Caco-2 (cell line): ENCODE measurements at regions not wholly inside any gene's neighbourhood (a gene's known extent, or its start where the extent isn't known, plus 50 kb on each side); places are given as distances from the start of the nearest gene placed in this dataset.

ENCODE experiments used
- BruUV-seq: library from RNA; stranded (reverse); fragments of 400-500 nt; replicated peaks from 2 replicates; lab custom pipeline; 2021; lab: Mats Ljungman, UMichigan
- CTCF ChIA-PET: fragments of 300-600 bp; sonication (Branson Sonifier 250); formaldehyde crosslinking; loops from one replicate; lab custom pipeline; 2022; ENCODE audit warnings: antibody characterized with exemption; lab: Charles Lee
- POLR2A ChIA-PET: fragments of 300-600 bp; sonication (Branson Sonifier 250); formaldehyde crosslinking; loops from one replicate; lab custom pipeline; 2022; ENCODE audit warnings: antibody characterized with exemption; lab: Charles Lee
- DNase-seq, 2 experiments: peaks; one replicate each; pipeline versions ENCODE4 v3.0.0 to v3.0.0-alpha.2; 2020 to 2022
- H3K27me3 ChIP-seq: replicated peaks from 2 replicates; pipeline ENCODE4 v1.6.0; 2011; ENCODE audit warnings: low read length; ENCODE audit not compliant: control insufficient read depth, insufficient read depth
- H3K36me3 ChIP-seq: 2 replicates; pipeline ENCODE4 v1.5.1; 2011; ENCODE audit warnings: low read length; ENCODE audit not compliant: control insufficient read depth, insufficient read depth
- H3K4me1 ChIP-seq: fragments of 250-450 bp; sonication (Bioruptor Pico); 2 replicates; pipeline ENCODE4 v1.5.1; 2020; ENCODE audit warnings: mild to moderate bottlenecking
- H3K4me3 ChIP-seq: 2 replicates; pipeline ENCODE4 v1.5.1; 2011; ENCODE audit warnings: low read depth, mild to moderate bottlenecking, control low read depth, low read length
- H3K9me3 ChIP-seq: fragments of 250-450 bp; sonication (Bioruptor Pico); 2 replicates; pipeline ENCODE4 v1.5.1; 2020; ENCODE audit warnings: mild to moderate bottlenecking, moderate library complexity
- H3K27ac Mint-ChIP-seq: one replicate; pipeline ENCODE4 v1.8.0; 2022; ENCODE audit warnings: mixed read lengths; ENCODE audit not compliant: unreplicated experiment
- H3K27me3 Mint-ChIP-seq: one replicate; pipeline ENCODE4 v1.8.0; 2022; ENCODE audit warnings: mixed read lengths; ENCODE audit not compliant: insufficient read depth, unreplicated experiment
- H3K36me3 Mint-ChIP-seq: one replicate; pipeline ENCODE4 v1.8.0; 2022; ENCODE audit warnings: mild to moderate bottlenecking, mixed read lengths; ENCODE audit not compliant: insufficient read depth, unreplicated experiment
- H3K4me1 Mint-ChIP-seq: one replicate; pipeline ENCODE4 v1.8.0; 2022; ENCODE audit warnings: low read depth, mixed read lengths; ENCODE audit not compliant: unreplicated experiment
- H3K4me3 Mint-ChIP-seq: one replicate; pipeline ENCODE4 v1.8.0; 2022; ENCODE audit warnings: mild to moderate bottlenecking, moderate library complexity, mixed read lengths; ENCODE audit not compliant: unreplicated experiment
- H3K9me3 Mint-ChIP-seq: one replicate; pipeline ENCODE4 v1.8.0; 2022; ENCODE audit warnings: mixed read lengths; ENCODE audit not compliant: unreplicated experiment
- intact Hi-C: fragments of 100-400 bp; cut with micrococcal nuclease; formaldehyde crosslinking; loops from one replicate; pipeline ENCODE4 v1.10.0; 2022; ENCODE audit not compliant: unreplicated experiment
- TF ChIP-seq, protein P1 (sequence below), 2 experiments: fragments of 200-600 bp in 1 of 2; IDR thresholded peaks; 1 replicate in 1 of 2; 2 replicates in 1 of 2; pipeline versions ENCODE4 v1.5.1 to v1.8.0; 2011 to 2022; ENCODE audit warnings: antibody characterized with exemption in 1 of 2, control low read depth in 1 of 2, inconsistent platforms in 1 of 2, low read depth in 1 of 2, low read length in 1 of 2, mild to moderate bottlenecking in 1 of 2, moderate library complexity in 1 of 2; ENCODE audit not compliant: insufficient read depth in 1 of 2, severe bottlenecking in 1 of 2, unreplicated experiment in 1 of 2

DNA sequence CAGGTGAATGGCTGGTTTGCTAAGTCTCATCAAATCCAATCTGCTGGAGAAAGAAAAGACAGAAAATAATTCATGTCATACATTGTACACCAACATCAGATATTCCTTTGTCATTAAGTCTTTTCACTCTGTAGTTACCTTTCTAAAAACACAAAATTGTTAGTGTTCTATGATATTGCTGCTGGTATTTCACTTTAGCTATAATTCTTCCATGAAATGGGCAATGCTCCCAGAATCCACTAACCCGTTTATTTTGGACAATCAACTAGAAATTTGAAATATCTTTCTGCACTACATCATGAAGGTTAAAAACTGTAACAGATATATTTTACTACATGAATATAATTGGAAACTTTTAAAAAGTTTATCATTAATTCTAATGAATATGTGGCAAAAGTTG is 181.3 kb downstream of the C7orf25 start:
- no peaks in the 10 kb centered on the region for H3K4me1 ChIP-seq
- no peaks in the 10 kb centered on the region for H3K36me3 Mint-ChIP-seq
- no peaks in the 10 kb centered on the region for H3K9me3 ChIP-seq
- no peak overlapping the region for H3K4me3 ChIP-seq
- TF ChIP-seq, protein P1, sequence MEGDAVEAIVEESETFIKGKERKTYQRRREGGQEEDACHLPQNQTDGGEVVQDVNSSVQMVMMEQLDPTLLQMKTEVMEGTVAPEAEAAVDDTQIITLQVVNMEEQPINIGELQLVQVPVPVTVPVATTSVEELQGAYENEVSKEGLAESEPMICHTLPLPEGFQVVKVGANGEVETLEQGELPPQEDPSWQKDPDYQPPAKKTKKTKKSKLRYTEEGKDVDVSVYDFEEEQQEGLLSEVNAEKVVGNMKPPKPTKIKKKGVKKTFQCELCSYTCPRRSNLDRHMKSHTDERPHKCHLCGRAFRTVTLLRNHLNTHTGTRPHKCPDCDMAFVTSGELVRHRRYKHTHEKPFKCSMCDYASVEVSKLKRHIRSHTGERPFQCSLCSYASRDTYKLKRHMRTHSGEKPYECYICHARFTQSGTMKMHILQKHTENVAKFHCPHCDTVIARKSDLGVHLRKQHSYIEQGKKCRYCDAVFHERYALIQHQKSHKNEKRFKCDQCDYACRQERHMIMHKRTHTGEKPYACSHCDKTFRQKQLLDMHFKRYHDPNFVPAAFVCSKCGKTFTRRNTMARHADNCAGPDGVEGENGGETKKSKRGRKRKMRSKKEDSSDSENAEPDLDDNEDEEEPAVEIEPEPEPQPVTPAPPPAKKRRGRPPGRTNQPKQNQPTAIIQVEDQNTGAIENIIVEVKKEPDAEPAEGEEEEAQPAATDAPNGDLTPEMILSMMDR (IDR thresholded peaks at IDR 0.05; ENCODE audit: insufficient read depth in 1 of 2, low read depth in 1 of 2, low read length in 1 of 2, severe bottlenecking in 1 of 2, unreplicated experiment in 1 of 2) = no peak
- intact Hi-C loops = no loop called here
- H3K9me3 Mint-ChIP-seq = peaks cover under 1% of the 10 kb centered on the region
- POLR2A ChIA-PET = no interaction called here
- CTCF ChIA-PET = interaction anchor here (0.5 kb wide), 1 partner anchor 106 kb away, joined by 3 read pairs; no protein-coding TSS in a partner anchor
- no peak overlapping the region for H3K4me3 Mint-ChIP-seq
- H3K27me3 Mint-ChIP-seq = peaks cover 3% of the 10 kb centered on the region
- no TSS peak for BruUV-seq
- H3K36me3 ChIP-seq = no peaks in the 10 kb centered on the region
- H3K4me1 Mint-ChIP-seq = no peaks in the 10 kb centered on the region
- no peaks in the 10 kb centered on the region for H3K27me3 ChIP-seq
- H3K27ac Mint-ChIP-seq = no peak overlapping the region
- DNase-seq = no peak

DNA sequence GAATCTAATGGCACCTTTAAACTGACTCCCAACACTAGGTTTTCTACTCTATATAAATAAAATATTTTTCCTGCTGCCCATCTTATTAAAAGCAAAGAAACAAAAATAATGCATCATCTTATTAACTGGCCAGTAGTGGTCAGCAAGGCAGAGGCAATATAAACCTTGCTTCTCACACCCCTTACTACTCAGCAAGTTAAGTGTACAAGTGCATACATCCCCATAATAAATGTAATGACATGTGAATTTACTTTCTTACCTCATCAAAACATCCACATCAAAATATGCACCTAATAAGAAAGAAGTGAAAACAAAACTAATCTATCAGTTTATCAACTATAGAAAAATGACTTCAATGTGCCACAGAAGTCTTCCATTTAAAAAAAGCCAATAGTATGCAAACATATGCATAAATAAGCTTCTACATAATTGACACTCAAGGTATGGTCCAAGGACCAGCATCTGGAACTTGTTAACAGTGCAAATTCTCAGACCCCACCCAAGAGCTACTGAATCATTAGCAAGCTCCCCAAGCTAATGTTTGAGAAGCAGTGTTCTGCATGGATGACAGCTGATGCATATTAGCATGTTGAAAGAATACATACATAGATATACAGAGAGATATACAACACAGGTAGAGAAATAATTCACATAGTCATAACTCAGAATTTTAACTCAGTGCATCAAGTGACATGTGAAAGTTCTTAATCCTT is 182.7 kb downstream of the C7orf25 start:
- Histone ChIP-seq H3K27me3 (no peaks in the 10 kb centered on the region), H3K9me3 (no peaks in the 10 kb centered on the region), H3K4me1 (no peaks in the 10 kb centered on the region), H3K4me3 (no peak overlapping the region), H3K36me3 (no peaks in the 10 kb centered on the region)
- intact Hi-C loops = no loop called here
- TF ChIP-seq, protein P1 (IDR thresholded peaks at IDR 0.05; ENCODE audit: insufficient read depth in 1 of 2, low read depth in 1 of 2, low read length in 1 of 2, severe bottlenecking in 1 of 2, unreplicated experiment in 1 of 2) = no peak
- Mint-ChIP-seq H3K27ac (no peak overlapping the region), H3K36me3 (no peaks in the 10 kb centered on the region), H3K4me1 (no peaks in the 10 kb centered on the region), H3K4me3 (no peak overlapping the region), H3K27me3 (peaks cover 3% of the 10 kb centered on the region), H3K9me3 (no peaks in the 10 kb centered on the region)
- BruUV-seq = no TSS peak
- CTCF ChIA-PET = no interaction called here
- POLR2A ChIA-PET = no interaction called here
- DNase-seq = no peak

DNA sequence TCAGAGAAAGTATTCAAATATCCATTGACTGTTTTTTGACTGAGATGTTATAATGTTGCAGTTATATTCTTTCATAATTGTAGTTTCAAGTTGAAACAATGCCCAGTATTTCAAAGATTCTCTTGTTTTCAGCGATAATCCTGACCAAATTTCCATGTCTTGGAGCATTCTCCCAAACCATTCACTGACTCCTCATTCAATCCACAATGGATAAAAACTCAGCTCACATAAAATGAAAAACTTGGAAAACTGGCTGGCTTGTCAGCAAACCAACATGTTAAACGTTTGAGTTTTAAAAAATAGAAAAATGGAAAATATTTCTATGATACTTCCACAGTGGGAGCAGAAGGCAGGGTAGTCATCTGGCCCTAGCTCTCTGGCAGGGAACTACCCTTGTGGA is 184.4 kb downstream of the C7orf25 start:
- TF ChIP-seq, protein P1 (IDR thresholded peaks at IDR 0.05; ENCODE audit: insufficient read depth in 1 of 2, low read depth in 1 of 2, low read length in 1 of 2, severe bottlenecking in 1 of 2, unreplicated experiment in 1 of 2) = no peak
- no peak for DNase-seq
- Histone ChIP-seq H3K27me3 (no peaks in the 10 kb centered on the region), H3K9me3 (no peaks in the 10 kb centered on the region), H3K4me1 (no peaks in the 10 kb centered on the region), H3K36me3 (no peaks in the 10 kb centered on the region), H3K4me3 (no peak overlapping the region)
- Mint-ChIP-seq H3K27me3 (no peaks in the 10 kb centered on the region), H3K4me3 (no peak overlapping the region), H3K9me3 (no peaks in the 10 kb centered on the region), H3K36me3 (no peaks in the 10 kb centered on the region), H3K4me1 (no peaks in the 10 kb centered on the region), H3K27ac (no peak overlapping the region)
- ChIA-PET CTCF (no interaction called here), POLR2A (no interaction called here)
- no TSS peak for BruUV-seq
- intact Hi-C loops = no loop called here
